Thoracic aorta (tissue), 2 donors: ENCODE measurements at regions not wholly inside any gene's neighbourhood (a gene's known extent, or its start where the extent isn't known, plus 50 kb on each side); places are given as distances from the start of the nearest gene placed in this dataset.

ENCODE experiments used
- ATAC-seq: fragments of 150-250 bp; one replicate; pipeline ENCODE4 v1.8.0; 2017; ENCODE audit warnings: low read depth; ENCODE audit not compliant: insufficient number of reproducible peaks, low FRiP score
- DNase-seq: peaks from one replicate; pipeline ENCODE4 v3.0.0-alpha.2; 2020; ENCODE audit warnings: low spot score
- H3K27ac ChIP-seq, 2 donors: fragments of 200-600 bp; sonication (generic); 1 replicate in 1 of 2; 2 replicates in 1 of 2; pipeline ENCODE4 v1.5.1; 2016; ENCODE audit warnings: mild to moderate bottlenecking in 2 of 2, moderate library complexity in 2 of 2
- H3K27me3 ChIP-seq: fragments of 200-600 bp; sonication (generic); replicated peaks from 2 replicates; pipeline ENCODE4 v1.6.0; 2016; ENCODE audit warnings: mild to moderate bottlenecking; ENCODE audit not compliant: insufficient read depth
- H3K36me3 ChIP-seq: fragments of 200-600 bp; sonication (generic); one replicate; pipeline ENCODE4 v1.5.1; 2016
- H3K4me1 ChIP-seq, 2 donors: fragments of 200-600 bp; sonication (generic); 1 replicate in 1 of 2; 2 replicates in 1 of 2; pipeline versions ENCODE4 v1.5.1 to v1.6.0; 2016; ENCODE audit warnings: low read depth in 2 of 2, mild to moderate bottlenecking in 1 of 2; ENCODE audit not compliant: control insufficient read depth in 1 of 2
- H3K4me3 ChIP-seq: fragments of 200-600 bp; sonication (generic); 2 replicates; pipeline ENCODE4 v1.5.1; 2016; ENCODE audit warnings: mild to moderate bottlenecking
- H3K9me3 ChIP-seq: fragments of 200-600 bp; sonication (generic); 2 replicates; pipeline ENCODE4 v1.5.1; 2016
- CTCF ChIP-seq: fragments of 200-600 bp; sonication (generic); IDR thresholded peaks from one replicate; pipeline ENCODE4 v1.5.1; 2019; ENCODE audit warnings: antibody characterized with exemption

- H3K27me3 ChIP-seq, result no peaks in the 10 kb centered on the region
- no peaks in the 10 kb centered on the region for H3K9me3 ChIP-seq
- H3K4me1 ChIP-seq, result no peaks in the 10 kb centered on the region
- no peak for TF ChIP-seq CTCF
- no peak overlapping the region for H3K27ac ChIP-seq
- DNase-seq, result no peak
- ATAC-seq, result no peak
- H3K4me3 ChIP-seq, result no peak overlapping the region
- H3K36me3 ChIP-seq, result no peaks in the 10 kb centered on the region
Observed at GRCh38 chr1:187264995-187265602, 436.4 kb downstream of the PLA2G4A start.

GRCh38 chr1:187266051-187266450 is 437.3 kb downstream of the PLA2G4A start:
- Histone ChIP-seq H3K27me3 (no peaks in the 10 kb centered on the region), H3K9me3 (no peaks in the 10 kb centered on the region), H3K27ac (no peak overlapping the region), H3K36me3 (no peaks in the 10 kb centered on the region), H3K4me3 (no peak overlapping the region), H3K4me1 (no peaks in the 10 kb centered on the region)
- no peak for DNase-seq
- no peak for ATAC-seq
- TF ChIP-seq CTCF, result no peak

- no peak for ATAC-seq
- H3K27me3 ChIP-seq, result no peaks in the 10 kb centered on the region
Observed at GRCh38 chr1:187267827-187268226, 439.1 kb downstream of the PLA2G4A start.

DNA sequence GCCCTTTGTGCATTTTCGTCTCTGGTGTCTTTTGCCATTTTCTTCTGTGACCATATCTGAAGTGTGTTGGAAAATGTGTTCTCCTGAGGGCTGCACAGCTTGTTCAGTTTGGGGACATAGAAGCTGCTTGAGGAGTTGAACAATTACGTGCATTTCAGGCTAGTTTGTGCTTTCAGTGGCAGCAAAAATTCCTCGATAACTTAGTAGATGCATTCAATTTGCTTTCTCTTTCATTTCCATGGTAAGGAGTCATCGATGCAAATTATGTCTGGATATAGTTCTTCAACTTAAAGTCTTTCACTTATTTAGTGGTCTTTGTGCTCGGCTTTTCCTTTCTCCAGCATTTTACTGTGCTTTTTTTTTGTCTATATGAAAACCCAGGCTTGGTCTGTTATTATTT is 441.5 kb downstream of the PLA2G4A start:
- H3K27me3 ChIP-seq, result no peaks in the 10 kb centered on the region
- ATAC-seq (no peak), DNase-seq (no peak)
- no peaks in the 10 kb centered on the region for H3K9me3 ChIP-seq
- no peak overlapping the region for H3K27ac ChIP-seq
- no peaks in the 10 kb centered on the region for H3K4me1 ChIP-seq
- TF ChIP-seq CTCF, result no peak
- H3K4me3 ChIP-seq, result no peak overlapping the region
- H3K36me3 ChIP-seq, result no peaks in the 10 kb centered on the region

More at GRCh38 chr1:187267827-187268226, 439.1 kb downstream of the PLA2G4A start:
- no peaks in the 10 kb centered on the region for H3K4me1 ChIP-seq
- TF ChIP-seq CTCF, result no peak
- H3K9me3 ChIP-seq, result no peaks in the 10 kb centered on the region
- no peaks in the 10 kb centered on the region for H3K36me3 ChIP-seq
- no peak overlapping the region for H3K27ac ChIP-seq
- no peak for DNase-seq
- H3K4me3 ChIP-seq, result no peak overlapping the region

DNA sequence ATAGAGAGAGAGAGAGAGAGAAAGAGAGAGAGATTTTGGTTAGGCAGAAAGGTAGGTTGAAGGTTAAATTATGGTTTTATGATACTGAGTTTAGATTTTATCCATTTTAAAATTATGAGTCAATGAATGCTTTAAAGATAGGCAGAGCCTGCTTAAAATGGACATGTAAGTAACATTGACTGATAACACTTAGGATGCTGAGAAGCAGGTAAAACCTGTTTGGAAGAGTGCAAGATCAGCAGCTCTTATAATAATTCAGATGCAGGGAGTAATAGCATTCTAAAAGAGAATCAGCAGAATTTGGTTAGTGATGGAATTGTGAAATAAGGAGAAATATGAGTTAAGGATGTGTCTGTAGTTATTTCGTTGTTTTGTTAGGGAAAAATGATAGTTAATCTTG is 446.6 kb downstream of the PLA2G4A start:
- Histone ChIP-seq H3K9me3 (no peaks in the 10 kb centered on the region), H3K4me1 (no peaks in the 10 kb centered on the region), H3K4me3 (no peak overlapping the region), H3K27me3 (no peaks in the 10 kb centered on the region), H3K27ac (no peak overlapping the region), H3K36me3 (no peaks in the 10 kb centered on the region)
- no peak for ATAC-seq
- no peak for DNase-seq
- TF ChIP-seq CTCF, result no peak
